ENCODE measurements at regions not wholly inside any gene's neighbourhood (a gene's known extent, or its start where the extent isn't known, plus 50 kb on each side); places are given as distances from the start of the nearest gene placed in this dataset.

- H3K4me3 ChIP-seq (ENCODE audit: low read depth, low read length): no peak overlapping the region
- DNase-seq (ENCODE audit: low read depth, low spot score): no peak
- CTCF ChIA-PET: no interaction called here
- no peak for TF ChIP-seq CTCF (IDR thresholded peaks at IDR 0.05; ENCODE audit: insufficient read depth, low read length, missing control alignments)
- POLR2A ChIA-PET: no interaction called here
Measured at GRCh38 chr7:20521243-20521642, 94.2 kb upstream of the ABCB5 start.

- H3K4me3 ChIP-seq (ENCODE audit: low read depth, low read length): no peak overlapping the region
- ChIA-PET POLR2A (no interaction called here), CTCF (no interaction called here)
- no peak for TF ChIP-seq CTCF (IDR thresholded peaks at IDR 0.05; ENCODE audit: insufficient read depth, low read length, missing control alignments)
- DNase-seq (ENCODE audit: low read depth, low spot score): no peak
Measured at GRCh38 chr7:20529260-20529659, 86.2 kb upstream of the ABCB5 start.

GRCh38 chr7:20532890-20533289 lies 82.6 kb upstream of the ABCB5 start:
- no peak for DNase-seq (ENCODE audit: low read depth, low spot score)
- no peak for TF ChIP-seq CTCF (IDR thresholded peaks at IDR 0.05; ENCODE audit: insufficient read depth, low read length, missing control alignments)
- ChIA-PET CTCF (no interaction called here), POLR2A (no interaction called here)
- H3K4me3 ChIP-seq (ENCODE audit: low read depth, low read length): no peak overlapping the region

GRCh38 chr7:20534543-20534942 lies 80.9 kb upstream of the ABCB5 start:
- CTCF ChIA-PET: no interaction called here

GRCh38 chr7:20535541-20535940 lies 79.9 kb upstream of the ABCB5 start:
- no peak overlapping the region for H3K4me3 ChIP-seq (ENCODE audit: low read depth, low read length)
- DNase-seq (ENCODE audit: low read depth, low spot score): no peak
- ChIA-PET POLR2A (no interaction called here), CTCF (no interaction called here)
- no peak for TF ChIP-seq CTCF (IDR thresholded peaks at IDR 0.05; ENCODE audit: insufficient read depth, low read length, missing control alignments)

More at GRCh38 chr7:20534543-20534942, 80.9 kb upstream of the ABCB5 start:
- POLR2A ChIA-PET: no interaction called here
- no peak for DNase-seq (ENCODE audit: low read depth, low spot score)
- no peak overlapping the region for H3K4me3 ChIP-seq (ENCODE audit: low read depth, low read length)
- TF ChIP-seq CTCF (IDR thresholded peaks at IDR 0.05; ENCODE audit: insufficient read depth, low read length, missing control alignments): no peak

- ChIA-PET CTCF (no interaction called here), POLR2A (no interaction called here)
- no peak for DNase-seq (ENCODE audit: low read depth, low spot score)
- TF ChIP-seq CTCF (IDR thresholded peaks at IDR 0.05; ENCODE audit: insufficient read depth, low read length, missing control alignments): no peak
- H3K4me3 ChIP-seq (ENCODE audit: low read depth, low read length): no peak overlapping the region
Measured at GRCh38 chr7:20539201-20539600, 76.3 kb upstream of the ABCB5 start.

Data from AG04449 (cell line).